Neural progenitor cell (in vitro differentiated cells): ENCODE measurements at regions not wholly inside any gene's neighbourhood (a gene's known extent, or its start where the extent isn't known, plus 50 kb on each side); places are given as distances from the start of the nearest gene placed in this dataset.

Source experiments
- DNase-seq: peaks from one replicate; pipeline ENCODE4 v3.0.0-alpha.2; 2016; ENCODE audit warnings: low spot score
- H2AFZ ChIP-seq: fragments of 200-600 bp; sonication (generic); replicated peaks from 2 replicates; pipeline ENCODE4 v1.6.1; 2016; ENCODE audit warnings: antibody characterized with exemption
- H3F3A ChIP-seq: fragments of 200-600 bp; sonication (generic); 2 replicates; pipeline ENCODE4 v1.6.1; 2016; ENCODE audit warnings: antibody characterized with exemption, low read depth
- H3K27ac ChIP-seq: fragments of 200-600 bp; sonication (generic); 2 replicates; pipeline ENCODE4 v1.5.1; 2016; ENCODE audit warnings: mild to moderate bottlenecking
- H3K27me3 ChIP-seq: fragments of 200-600 bp; sonication (generic); 2 replicates; pipeline ENCODE4 v1.6.1; 2016; ENCODE audit warnings: mild to moderate bottlenecking, moderate library complexity
- H3K36me3 ChIP-seq: fragments of 200-600 bp; sonication (generic); 2 replicates; pipeline ENCODE4 v1.5.1; 2016
- H3K4me1 ChIP-seq: fragments of 200-600 bp; sonication (generic); 2 replicates; pipeline ENCODE4 v1.6.1; 2016; ENCODE audit warnings: mixed run types
- H3K4me2 ChIP-seq: fragments of 200-600 bp; sonication (generic); 2 replicates; pipeline ENCODE4 v1.6.1; 2016
- H3K4me3 ChIP-seq: fragments of 200-600 bp; sonication (generic); 2 replicates; pipeline ENCODE4 v1.5.1; 2016
- H3K79me2 ChIP-seq: fragments of 200-600 bp; sonication (generic); 2 replicates; pipeline ENCODE4 v1.6.1; 2016; ENCODE audit warnings: low read depth
- H3K9ac ChIP-seq: fragments of 200-600 bp; sonication (generic); 2 replicates; pipeline ENCODE4 v1.6.1; 2016
- H3K9me3 ChIP-seq: fragments of 200-600 bp; sonication (generic); 2 replicates; pipeline ENCODE4 v1.5.1; 2016; ENCODE audit warnings: low read depth
- H4K20me1 ChIP-seq: fragments of 200-600 bp; sonication (generic); 2 replicates; pipeline ENCODE4 v1.6.1; 2016; ENCODE audit warnings: low read depth
- H3K27ac Mint-ChIP-seq: 3 replicates; pipeline ENCODE4 v1.8.0; 2021; ENCODE audit warnings: mixed read lengths
- H3K27me3 Mint-ChIP-seq: 2 replicates; pipeline ENCODE4 v1.8.0; 2022; ENCODE audit warnings: low read depth, mild to moderate bottlenecking, inconsistent platforms, moderate library complexity, mixed read lengths; ENCODE audit not compliant: insufficient read depth
- H3K36me3 Mint-ChIP-seq: 3 replicates; pipeline ENCODE4 v1.8.0; 2021; ENCODE audit warnings: mixed read lengths
- H3K4me1 Mint-ChIP-seq: 3 replicates; pipeline ENCODE4 v1.8.0; 2021; ENCODE audit warnings: mixed read lengths
- H3K4me3 Mint-ChIP-seq: 3 replicates; pipeline ENCODE4 v1.8.0; 2021; ENCODE audit warnings: mild to moderate bottlenecking, moderate library complexity, mixed read lengths
- H3K9me3 Mint-ChIP-seq: 3 replicates; pipeline ENCODE4 v1.8.0; 2020; ENCODE audit warnings: mixed read lengths
- EZH2 ChIP-seq: fragments of 200-600 bp; sonication (generic); IDR thresholded peaks from 2 replicates; pipeline ENCODE4 v1.6.1; 2017; ENCODE audit warnings: antibody characterized with exemption, mild to moderate bottlenecking, moderate library complexity
- EZH2phosphoT487 ChIP-seq: fragments of 200-600 bp; sonication (generic); IDR thresholded peaks from 2 replicates; pipeline ENCODE4 v1.6.1; 2017; ENCODE audit warnings: antibody characterized with exemption
- TF ChIP-seq, protein P1 (sequence below): fragments of 200-600 bp; sonication (generic); IDR thresholded peaks from 2 replicates; pipeline ENCODE4 v1.5.1; 2017; ENCODE audit warnings: antibody characterized with exemption, mild to moderate bottlenecking

DNA sequence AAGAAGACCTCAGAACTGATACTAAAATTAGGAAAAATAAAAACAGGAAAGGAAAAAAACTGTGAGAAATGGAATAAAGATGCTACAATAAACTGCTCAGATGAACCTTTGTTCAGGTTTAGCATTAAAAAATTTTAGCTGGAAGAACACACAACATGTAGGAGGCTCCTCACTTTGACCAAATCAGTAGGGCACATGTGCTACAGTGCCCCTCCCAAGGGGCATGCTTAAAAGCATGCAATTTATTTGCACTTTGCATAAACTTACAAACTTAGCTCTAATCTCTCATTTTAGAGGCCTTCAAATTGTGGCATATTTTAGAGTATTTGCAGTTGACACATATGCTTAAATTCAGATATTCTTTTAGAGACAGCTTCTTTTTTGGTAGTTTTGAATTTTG is 570.2 kb downstream of the UTRN start:
- no peaks in the 10 kb centered on the region for H3K79me2 ChIP-seq
- no peaks in the 10 kb centered on the region for H3K4me1 ChIP-seq
- DNase-seq, result no peak
- no peaks in the 10 kb centered on the region for H3K9me3 ChIP-seq
- H3K27ac Mint-ChIP-seq, result no peak overlapping the region
- no peaks in the 10 kb centered on the region for H3F3A ChIP-seq
- no peaks in the 10 kb centered on the region for H3K27me3 ChIP-seq
- H3K27me3 Mint-ChIP-seq, result no peaks in the 10 kb centered on the region
- H4K20me1 ChIP-seq, result no peaks in the 10 kb centered on the region
- H3K27ac ChIP-seq, result no peak overlapping the region
- H3K4me2 ChIP-seq, result no peak overlapping the region
- H3K4me3 Mint-ChIP-seq, result no peak overlapping the region
- H3K36me3 Mint-ChIP-seq, result peaks cover 8% of the 10 kb centered on the region
- H3K9me3 Mint-ChIP-seq, result no peaks in the 10 kb centered on the region
- H3K4me1 Mint-ChIP-seq, result no peaks in the 10 kb centered on the region
- no peak overlapping the region for H2AFZ ChIP-seq
- no peak overlapping the region for H3K9ac ChIP-seq
- no peaks in the 10 kb centered on the region for H3K36me3 ChIP-seq
- H3K4me3 ChIP-seq, result no peak overlapping the region
- TF ChIP-seq EZH2phosphoT487, result no peak
- TF ChIP-seq, protein P1, sequence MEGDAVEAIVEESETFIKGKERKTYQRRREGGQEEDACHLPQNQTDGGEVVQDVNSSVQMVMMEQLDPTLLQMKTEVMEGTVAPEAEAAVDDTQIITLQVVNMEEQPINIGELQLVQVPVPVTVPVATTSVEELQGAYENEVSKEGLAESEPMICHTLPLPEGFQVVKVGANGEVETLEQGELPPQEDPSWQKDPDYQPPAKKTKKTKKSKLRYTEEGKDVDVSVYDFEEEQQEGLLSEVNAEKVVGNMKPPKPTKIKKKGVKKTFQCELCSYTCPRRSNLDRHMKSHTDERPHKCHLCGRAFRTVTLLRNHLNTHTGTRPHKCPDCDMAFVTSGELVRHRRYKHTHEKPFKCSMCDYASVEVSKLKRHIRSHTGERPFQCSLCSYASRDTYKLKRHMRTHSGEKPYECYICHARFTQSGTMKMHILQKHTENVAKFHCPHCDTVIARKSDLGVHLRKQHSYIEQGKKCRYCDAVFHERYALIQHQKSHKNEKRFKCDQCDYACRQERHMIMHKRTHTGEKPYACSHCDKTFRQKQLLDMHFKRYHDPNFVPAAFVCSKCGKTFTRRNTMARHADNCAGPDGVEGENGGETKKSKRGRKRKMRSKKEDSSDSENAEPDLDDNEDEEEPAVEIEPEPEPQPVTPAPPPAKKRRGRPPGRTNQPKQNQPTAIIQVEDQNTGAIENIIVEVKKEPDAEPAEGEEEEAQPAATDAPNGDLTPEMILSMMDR, result no peak
- no peak for TF ChIP-seq EZH2

DNA sequence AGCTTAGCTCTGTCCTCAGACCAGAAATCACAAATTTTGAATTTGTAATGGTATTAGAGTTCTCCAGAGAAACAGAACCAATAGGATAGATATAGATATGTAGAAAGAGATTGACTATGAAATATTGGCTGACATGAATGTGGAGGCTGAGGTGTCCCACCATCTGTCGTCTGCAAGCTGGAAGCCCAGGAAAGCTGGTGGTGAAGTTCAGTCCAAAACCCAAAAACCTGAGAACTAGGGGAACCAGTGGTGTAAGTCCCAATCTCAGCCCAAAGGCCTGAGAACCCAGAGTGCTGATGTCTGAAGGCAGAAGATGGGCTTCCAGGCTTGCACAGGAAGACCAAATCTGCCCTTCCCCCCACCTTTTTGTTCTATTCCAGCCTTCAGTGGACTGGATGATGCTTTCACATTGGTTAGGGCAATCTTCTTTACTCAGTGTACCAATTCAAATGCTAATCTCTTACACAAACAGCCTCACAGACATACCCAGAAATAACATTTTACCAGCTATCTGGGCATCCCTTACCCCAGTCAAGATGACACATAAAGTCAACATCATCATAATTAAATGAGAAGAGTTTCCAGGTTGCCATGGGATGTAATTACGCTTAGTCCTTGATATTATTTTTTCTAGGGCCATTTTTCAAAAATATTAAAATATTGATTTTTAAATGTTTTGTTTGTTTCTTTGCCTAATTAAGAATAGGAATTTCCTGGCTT is 570.8 kb downstream of the UTRN start:
- no peaks in the 10 kb centered on the region for H3K27me3 Mint-ChIP-seq
- Histone ChIP-seq H2AFZ (no peak overlapping the region), H3K9me3 (no peaks in the 10 kb centered on the region), H3K27ac (no peak overlapping the region), H3K36me3 (no peaks in the 10 kb centered on the region), H3K4me3 (no peak overlapping the region), H3F3A (no peaks in the 10 kb centered on the region), H3K4me2 (no peak overlapping the region), H3K27me3 (no peaks in the 10 kb centered on the region), H3K79me2 (no peaks in the 10 kb centered on the region), H3K9ac (no peak overlapping the region), H4K20me1 (no peaks in the 10 kb centered on the region), H3K4me1 (no peaks in the 10 kb centered on the region)
- no peak overlapping the region for H3K4me3 Mint-ChIP-seq
- H3K36me3 Mint-ChIP-seq, result peaks cover 5% of the 10 kb centered on the region
- TF ChIP-seq, protein P1, result no peak
- TF ChIP-seq EZH2phosphoT487 (no peak), EZH2 (no peak)
- H3K9me3 Mint-ChIP-seq, result no peaks in the 10 kb centered on the region
- H3K4me1 Mint-ChIP-seq, result no peaks in the 10 kb centered on the region
- H3K27ac Mint-ChIP-seq, result no peak overlapping the region
- no peak for DNase-seq

DNA sequence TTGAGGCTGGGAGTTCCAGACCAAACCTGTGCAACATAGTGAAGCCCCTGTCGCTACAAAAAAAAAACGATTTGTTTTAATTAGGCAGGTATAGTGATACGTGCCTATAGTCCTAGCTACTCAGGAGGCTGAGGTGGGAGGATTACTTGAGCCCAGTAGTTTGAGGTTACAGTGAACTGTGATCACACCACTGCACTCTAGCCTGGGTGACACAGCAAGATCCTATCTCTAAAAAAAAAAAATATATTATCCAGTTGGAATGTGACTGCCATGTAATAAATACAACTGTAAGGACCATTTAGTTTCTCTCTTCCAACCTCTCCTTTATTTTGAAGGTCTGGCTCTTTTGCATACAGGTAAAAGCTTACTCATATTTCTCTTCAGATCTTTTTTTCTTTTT is 571.5 kb downstream of the UTRN start:
- Histone ChIP-seq H3K79me2 (no peaks in the 10 kb centered on the region), H4K20me1 (no peaks in the 10 kb centered on the region), H3K4me2 (no peak overlapping the region), H3K27ac (no peak overlapping the region), H3K4me1 (no peaks in the 10 kb centered on the region), H3K36me3 (no peaks in the 10 kb centered on the region), H3F3A (no peaks in the 10 kb centered on the region), H3K4me3 (no peak overlapping the region), H3K9ac (no peak overlapping the region), H3K27me3 (no peaks in the 10 kb centered on the region), H3K9me3 (no peaks in the 10 kb centered on the region), H2AFZ (no peak overlapping the region)
- H3K9me3 Mint-ChIP-seq, result no peaks in the 10 kb centered on the region
- H3K27ac Mint-ChIP-seq, result no peak overlapping the region
- TF ChIP-seq EZH2phosphoT487, result no peak
- TF ChIP-seq, protein P1, result no peak
- no peak overlapping the region for H3K4me3 Mint-ChIP-seq
- DNase-seq, result no peak
- peaks cover 2% of the 10 kb centered on the region for H3K36me3 Mint-ChIP-seq
- H3K27me3 Mint-ChIP-seq, result no peaks in the 10 kb centered on the region
- H3K4me1 Mint-ChIP-seq, result no peaks in the 10 kb centered on the region
